GM23338 (cell line): ENCODE measurements at regions not wholly inside any gene's neighbourhood (a gene's known extent, or its start where the extent isn't known, plus 50 kb on each side); places are given as distances from the start of the nearest gene placed in this dataset.
A peak's percentile ranks its signal among the peaks of the same experiment; 100 is the strongest.

ENCODE experiments used
- ATAC-seq: fragments of 200-7000 bp; cut with Tn5 transposase; 3 replicates; pipeline ENCODE4 v1.9.1; 2020
- DNase-seq: peaks from one replicate; pipeline ENCODE4 v3.0.0-alpha.2; 2015; ENCODE audit warnings: low spot score
- H2AFZ ChIP-seq: fragments of 200-600 bp; sonication (generic); 2 replicates; pipeline ENCODE4 v1.8.0; 2016; ENCODE audit warnings: antibody characterized with exemption, mild to moderate bottlenecking, moderate library complexity
- H3F3A ChIP-seq: fragments of 200-600 bp; sonication (generic); replicated peaks from 2 replicates; pipeline ENCODE4 v1.8.0; 2017; ENCODE audit warnings: antibody characterized with exemption, mixed run types, low read depth
- H3K27ac ChIP-seq: fragments of 200-600 bp; sonication (generic); 2 replicates; pipeline ENCODE4 v1.6.1; 2016; ENCODE audit warnings: low read depth
- H3K27me3 ChIP-seq: fragments of 200-600 bp; sonication (generic); 2 replicates; pipeline ENCODE4 v1.8.0; 2016; ENCODE audit warnings: mild to moderate bottlenecking, mixed run types, moderate library complexity; ENCODE audit not compliant: insufficient read depth
- H3K36me3 ChIP-seq: fragments of 200-600 bp; sonication (generic); 2 replicates; pipeline ENCODE4 v1.8.0; 2016; ENCODE audit warnings: mild to moderate bottlenecking; ENCODE audit not compliant: insufficient read depth
- H3K4me1 ChIP-seq: fragments of 200-600 bp; sonication (generic); 2 replicates; pipeline ENCODE4 v1.8.0; 2016; ENCODE audit warnings: mild to moderate bottlenecking, moderate library complexity; ENCODE audit not compliant: insufficient read depth
- H3K4me2 ChIP-seq: fragments of 200-600 bp; sonication (generic); 2 replicates; pipeline ENCODE4 v1.7.1; 2017; ENCODE audit warnings: mixed run types
- H3K4me3 ChIP-seq: fragments of 200-600 bp; sonication (generic); 2 replicates; pipeline ENCODE4 v1.6.1; 2016; ENCODE audit warnings: mixed run types
- H3K79me2 ChIP-seq: fragments of 200-600 bp; sonication (generic); replicated peaks from 2 replicates; pipeline ENCODE4 v1.8.0; 2017; ENCODE audit warnings: mild to moderate bottlenecking; ENCODE audit not compliant: insufficient read depth
- H3K9me2 ChIP-seq: fragments of 200-600 bp; sonication (generic); 2 replicates; pipeline ENCODE4 v1.8.0; 2017; ENCODE audit not compliant: insufficient read depth
- H4K20me1 ChIP-seq: fragments of 200-600 bp; sonication (generic); replicated peaks from 2 replicates; pipeline ENCODE4 v1.8.0; 2017; ENCODE audit warnings: mild to moderate bottlenecking; ENCODE audit not compliant: insufficient read depth
- H3K27ac Mint-ChIP-seq: 2 replicates; pipeline ENCODE4 v1.8.0; 2020; ENCODE audit warnings: inconsistent platforms, mild to moderate bottlenecking, moderate library complexity, mixed read lengths
- H3K27me3 Mint-ChIP-seq: 3 replicates; pipeline ENCODE4 v1.8.0; 2022; ENCODE audit warnings: low read depth, mild to moderate bottlenecking, moderate library complexity, mixed read lengths, inconsistent platforms; ENCODE audit not compliant: insufficient read depth, poor library complexity
- H3K36me3 Mint-ChIP-seq: 3 replicates; pipeline ENCODE4 v1.8.0; 2021; ENCODE audit warnings: low read depth, mild to moderate bottlenecking, inconsistent platforms, moderate library complexity, mixed read lengths
- H3K4me1 Mint-ChIP-seq: 3 replicates; pipeline ENCODE4 v1.8.0; 2020; ENCODE audit warnings: mild to moderate bottlenecking, inconsistent platforms, mixed read lengths
- H3K4me3 Mint-ChIP-seq: 3 replicates; pipeline ENCODE4 v1.8.0; 2021; ENCODE audit warnings: moderate library complexity, mild to moderate bottlenecking, inconsistent platforms, mixed read lengths
- H3K9me3 Mint-ChIP-seq: 3 replicates; pipeline ENCODE4 v1.8.0; 2020; ENCODE audit warnings: moderate library complexity, mild to moderate bottlenecking, inconsistent platforms, mixed read lengths
- CREB1 ChIP-seq: fragments of 250-450 bp; sonication (Bioruptor Pico); IDR thresholded peaks from 2 replicates; pipeline ENCODE4 v1.5.0; 2020; ENCODE audit warnings: low read depth, mild to moderate bottlenecking, moderate library complexity
- EZH2 ChIP-seq: fragments of 200-600 bp; sonication (generic); IDR thresholded peaks from one replicate; pipeline ENCODE4 v1.8.0; 2017; ENCODE audit warnings: antibody characterized with exemption, mild to moderate bottlenecking, low read depth; ENCODE audit not compliant: unreplicated experiment
- JUNB ChIP-seq: IDR thresholded peaks from one replicate; pipeline ENCODE4 v1.6.1; 2016; ENCODE audit warnings: antibody characterized with exemption; ENCODE audit not compliant: unreplicated experiment
- POLR2AphosphoS5 ChIP-seq: IDR thresholded peaks from 2 replicates; pipeline ENCODE4 v1.6.1; 2016; ENCODE audit warnings: antibody characterized with exemption, low read depth
- ZNF331 ChIP-seq: fragments of 250-450 bp; sonication (Bioruptor Pico); IDR thresholded peaks from 2 replicates; pipeline ENCODE4 v1.5.0; 2020; ENCODE audit warnings: low read depth, mild to moderate bottlenecking, moderate library complexity
- TF ChIP-seq, protein P1 (sequence below): fragments of 250-450 bp; sonication (Bioruptor Pico); IDR thresholded peaks from 2 replicates; pipeline ENCODE4 v1.5.0; 2020; ENCODE audit warnings: mild to moderate bottlenecking, moderate library complexity
- TF ChIP-seq, protein P2 (sequence below): IDR thresholded peaks from 2 replicates; pipeline ENCODE4 v1.6.1; 2016; ENCODE audit warnings: antibody characterized with exemption

DNA sequence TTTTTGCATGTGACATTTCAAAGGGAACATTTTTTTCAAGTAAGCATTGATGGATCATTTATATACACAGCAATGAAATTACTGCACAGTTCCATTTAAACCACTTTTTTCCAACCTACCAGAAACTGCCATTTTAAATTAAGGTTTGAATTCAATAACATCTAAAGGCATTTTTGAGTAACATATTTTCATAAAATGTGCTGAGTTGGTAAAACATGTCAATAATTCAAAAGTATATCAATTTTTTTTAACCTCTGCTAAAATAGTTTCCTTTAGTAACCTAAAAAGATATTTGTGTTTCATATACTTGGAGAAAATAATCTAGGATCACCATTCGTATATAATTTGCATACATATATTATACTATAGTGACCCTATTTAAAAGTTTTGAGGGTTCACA lies 355.1 kb upstream of the KCNMB2 start (continued):
- TF ChIP-seq, protein P1, sequence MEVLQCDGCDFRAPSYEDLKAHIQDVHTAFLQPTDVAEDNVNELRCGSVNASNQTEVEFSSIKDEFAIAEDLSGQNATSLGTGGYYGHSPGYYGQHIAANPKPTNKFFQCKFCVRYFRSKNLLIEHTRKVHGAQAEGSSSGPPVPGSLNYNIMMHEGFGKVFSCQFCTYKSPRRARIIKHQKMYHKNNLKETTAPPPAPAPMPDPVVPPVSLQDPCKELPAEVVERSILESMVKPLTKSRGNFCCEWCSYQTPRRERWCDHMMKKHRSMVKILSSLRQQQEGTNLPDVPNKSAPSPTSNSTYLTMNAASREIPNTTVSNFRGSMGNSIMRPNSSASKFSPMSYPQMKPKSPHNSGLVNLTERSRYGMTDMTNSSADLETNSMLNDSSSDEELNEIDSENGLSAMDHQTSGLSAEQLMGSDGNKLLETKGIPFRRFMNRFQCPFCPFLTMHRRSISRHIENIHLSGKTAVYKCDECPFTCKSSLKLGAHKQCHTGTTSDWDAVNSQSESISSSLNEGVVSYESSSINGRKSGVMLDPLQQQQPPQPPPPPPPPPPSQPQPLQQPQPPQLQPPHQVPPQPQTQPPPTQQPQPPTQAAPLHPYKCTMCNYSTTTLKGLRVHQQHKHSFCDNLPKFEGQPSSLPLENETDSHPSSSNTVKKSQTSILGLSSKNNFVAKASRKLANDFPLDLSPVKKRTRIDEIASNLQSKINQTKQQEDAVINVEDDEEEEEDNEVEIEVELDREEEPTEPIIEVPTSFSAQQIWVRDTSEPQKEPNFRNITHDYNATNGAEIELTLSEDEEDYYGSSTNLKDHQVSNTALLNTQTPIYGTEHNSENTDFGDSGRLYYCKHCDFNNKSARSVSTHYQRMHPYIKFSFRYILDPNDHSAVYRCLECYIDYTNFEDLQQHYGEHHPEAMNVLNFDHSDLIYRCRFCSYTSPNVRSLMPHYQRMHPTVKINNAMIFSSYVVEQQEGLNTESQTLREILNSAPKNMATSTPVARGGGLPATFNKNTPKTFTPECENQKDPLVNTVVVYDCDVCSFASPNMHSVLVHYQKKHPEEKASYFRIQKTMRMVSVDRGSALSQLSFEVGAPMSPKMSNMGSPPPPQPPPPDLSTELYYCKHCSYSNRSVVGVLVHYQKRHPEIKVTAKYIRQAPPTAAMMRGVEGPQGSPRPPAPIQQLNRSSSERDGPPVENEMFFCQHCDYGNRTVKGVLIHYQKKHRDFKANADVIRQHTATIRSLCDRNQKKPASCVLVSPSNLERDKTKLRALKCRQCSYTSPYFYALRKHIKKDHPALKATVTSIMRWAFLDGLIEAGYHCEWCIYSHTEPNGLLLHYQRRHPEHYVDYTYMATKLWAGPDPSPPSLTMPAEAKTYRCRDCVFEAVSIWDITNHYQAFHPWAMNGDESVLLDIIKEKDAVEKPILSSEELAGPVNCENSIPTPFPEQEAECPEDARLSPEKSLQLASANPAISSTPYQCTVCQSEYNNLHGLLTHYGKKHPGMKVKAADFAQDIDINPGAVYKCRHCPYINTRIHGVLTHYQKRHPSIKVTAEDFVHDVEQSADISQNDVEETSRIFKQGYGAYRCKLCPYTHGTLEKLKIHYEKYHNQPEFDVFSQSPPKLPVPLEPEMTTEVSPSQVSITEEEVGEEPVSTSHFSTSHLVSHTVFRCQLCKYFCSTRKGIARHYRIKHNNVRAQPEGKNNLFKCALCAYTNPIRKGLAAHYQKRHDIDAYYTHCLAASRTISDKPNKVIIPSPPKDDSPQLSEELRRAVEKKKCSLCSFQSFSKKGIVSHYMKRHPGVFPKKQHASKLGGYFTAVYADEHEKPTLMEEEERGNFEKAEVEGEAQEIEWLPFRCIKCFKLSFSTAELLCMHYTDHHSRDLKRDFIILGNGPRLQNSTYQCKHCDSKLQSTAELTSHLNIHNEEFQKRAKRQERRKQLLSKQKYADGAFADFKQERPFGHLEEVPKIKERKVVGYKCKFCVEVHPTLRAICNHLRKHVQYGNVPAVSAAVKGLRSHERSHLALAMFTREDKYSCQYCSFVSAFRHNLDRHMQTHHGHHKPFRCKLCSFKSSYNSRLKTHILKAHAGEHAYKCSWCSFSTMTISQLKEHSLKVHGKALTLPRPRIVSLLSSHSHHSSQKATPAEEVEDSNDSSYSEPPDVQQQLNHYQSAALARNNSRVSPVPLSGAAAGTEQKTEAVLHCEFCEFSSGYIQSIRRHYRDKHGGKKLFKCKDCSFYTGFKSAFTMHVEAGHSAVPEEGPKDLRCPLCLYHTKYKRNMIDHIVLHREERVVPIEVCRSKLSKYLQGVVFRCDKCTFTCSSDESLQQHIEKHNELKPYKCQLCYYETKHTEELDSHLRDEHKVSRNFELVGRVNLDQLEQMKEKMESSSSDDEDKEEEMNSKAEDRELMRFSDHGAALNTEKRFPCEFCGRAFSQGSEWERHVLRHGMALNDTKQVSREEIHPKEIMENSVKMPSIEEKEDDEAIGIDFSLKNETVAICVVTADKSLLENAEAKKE (CRISPR knock-in tag), result no peak
- TF ChIP-seq CREB1 (CRISPR knock-in tag) (no peak), JUNB (no peak)
- TF ChIP-seq, protein P2, sequence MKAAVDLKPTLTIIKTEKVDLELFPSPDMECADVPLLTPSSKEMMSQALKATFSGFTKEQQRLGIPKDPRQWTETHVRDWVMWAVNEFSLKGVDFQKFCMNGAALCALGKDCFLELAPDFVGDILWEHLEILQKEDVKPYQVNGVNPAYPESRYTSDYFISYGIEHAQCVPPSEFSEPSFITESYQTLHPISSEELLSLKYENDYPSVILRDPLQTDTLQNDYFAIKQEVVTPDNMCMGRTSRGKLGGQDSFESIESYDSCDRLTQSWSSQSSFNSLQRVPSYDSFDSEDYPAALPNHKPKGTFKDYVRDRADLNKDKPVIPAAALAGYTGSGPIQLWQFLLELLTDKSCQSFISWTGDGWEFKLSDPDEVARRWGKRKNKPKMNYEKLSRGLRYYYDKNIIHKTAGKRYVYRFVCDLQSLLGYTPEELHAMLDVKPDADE, result no peak

GRCh38 chr3:178181784-178182183 lies 354.5 kb upstream of the KCNMB2 start:
- no peaks in the 10 kb centered on the region for H3K27me3 Mint-ChIP-seq
- no peak overlapping the region for H3K4me3 Mint-ChIP-seq
- Histone ChIP-seq H3K27me3 (no peaks in the 10 kb centered on the region), H3K9me2 (no peaks in the 10 kb centered on the region), H3K79me2 (no peaks in the 10 kb centered on the region), H3K4me3 (no peak overlapping the region), H3K27ac (no peak overlapping the region), H3K36me3 (no peaks in the 10 kb centered on the region), H2AFZ (peak overlapping the region; percentile 61), H4K20me1 (no peaks in the 10 kb centered on the region), H3F3A (no peaks in the 10 kb centered on the region), H3K4me2 (no peak overlapping the region), H3K4me1 (peaks cover 10% of the 10 kb centered on the region; the same call in 1 of the 2 replicates)
- H3K4me1 Mint-ChIP-seq, result peaks cover 9% of the 10 kb centered on the region
- H3K36me3 Mint-ChIP-seq, result no peaks in the 10 kb centered on the region
- no peak for ATAC-seq
- DNase-seq, result no peak
- no peaks in the 10 kb centered on the region for H3K9me3 Mint-ChIP-seq
- no peak overlapping the region for H3K27ac Mint-ChIP-seq
- TF ChIP-seq, protein P1 (CRISPR knock-in tag), result no peak
- TF ChIP-seq, protein P2, result no peak
- TF ChIP-seq ZNF331, result no peak
- TF ChIP-seq POLR2AphosphoS5, result no peak
- TF ChIP-seq EZH2, result no peak
